T-helper 2 cell (primary cell): ENCODE measurements at regions not wholly inside any gene's neighbourhood (a gene's known extent, or its start where the extent isn't known, plus 50 kb on each side); places are given as distances from the start of the nearest gene placed in this dataset.
A peak's percentile ranks its signal among the peaks of the same experiment; 100 is the strongest.

Experiments used
- DNase-seq, 5 experiments: peaks; one replicate each; pipeline versions ENCODE4 v3.0.0 to v3.0.0-alpha.2; 2012 to 2022

GRCh38 chr4:104418286-104418685 is 76.4 kb downstream of the CXXC4 start:
- no peak for DNase-seq

GRCh38 chr4:104417357-104417882 is 77.3 kb downstream of the CXXC4 start:
- DNase-seq, result no peak

GRCh38 chr4:104416725-104417356 is 77.9 kb downstream of the CXXC4 start:
- no peak for DNase-seq

- no peak for DNase-seq
These were observed 81.2 kb downstream of the CXXC4 start for GRCh38 chr4:104413487-104413886.

- DNase-seq, result no peak
These were observed 82.3 kb downstream of the CXXC4 start for GRCh38 chr4:104412344-104412743.

GRCh38 chr4:104411502-104411901 is 83.2 kb downstream of the CXXC4 start:
- DNase-seq, result no peak

GRCh38 chr4:104408878-104409277 is 85.8 kb downstream of the CXXC4 start:
- DNase-seq, result no peak

- DNase-seq, result no peak
These were observed 90.3 kb downstream of the CXXC4 start for GRCh38 chr4:104404361-104404760.

- DNase-seq, result no peak
These were observed 99.5 kb downstream of the CXXC4 start for GRCh38 chr4:104395168-104395614.

GRCh38 chr4:104394406-104395167 is 100.1 kb downstream of the CXXC4 start:
- no peak for DNase-seq

GRCh38 chr4:104393655-104394324 is 100.9 kb downstream of the CXXC4 start:
- no peak for DNase-seq

- no peak for DNase-seq
These were observed 109.0 kb downstream of the CXXC4 start for GRCh38 chr4:104385713-104386112.

- no peak for DNase-seq
These were observed 111.7 kb downstream of the CXXC4 start for GRCh38 chr4:104382961-104383360.

- DNase-seq, result no peak
These were observed 113.0 kb downstream of the CXXC4 start for GRCh38 chr4:104381729-104382128.

GRCh38 chr4:104365618-104366017 is 129.1 kb downstream of the CXXC4 start:
- no peak for DNase-seq

- no peak for DNase-seq
These were observed 141.2 kb downstream of the CXXC4 start for GRCh38 chr4:104353481-104353880.

- DNase-seq, result peak in 1 of 5 experiments; percentile 2
These were observed 142.5 kb downstream of the CXXC4 start for GRCh38 chr4:104352211-104352610.

- DNase-seq, result no peak
These were observed 143.0 kb downstream of the CXXC4 start for GRCh38 chr4:104351706-104352105.

- DNase-seq, result no peak
These were observed 149.0 kb downstream of the CXXC4 start for GRCh38 chr4:104345598-104346242.

- no peak for DNase-seq
These were observed 150.2 kb downstream of the CXXC4 start for GRCh38 chr4:104344342-104344980.

GRCh38 chr4:104334410-104334809 is 160.3 kb downstream of the CXXC4 start:
- DNase-seq, result no peak

- no peak for DNase-seq
These were observed 164.4 kb downstream of the CXXC4 start for GRCh38 chr4:104330125-104330905.
